ENCODE measurements at regions not wholly inside any gene's neighbourhood (a gene's known extent, or its start where the extent isn't known, plus 50 kb on each side); places are given as distances from the start of the nearest gene placed in this dataset.

GRCh38 chr4:31662951-31663350, 942.8 kb downstream of the PCDH7 start:
- no peaks in the 10 kb centered on the region for H3K4me1 ChIP-seq
- ATAC-seq (no peak), DNase-seq (no peak)
- H3K36me3 ChIP-seq = no peaks in the 10 kb centered on the region
- in situ Hi-C loops (cut with MboI; ENCODE audit: low sequenced_read_pairs in 4 of 4) = no loop called here
- no peaks in the 10 kb centered on the region for H3K27me3 ChIP-seq
- TF ChIP-seq, protein P1, sequence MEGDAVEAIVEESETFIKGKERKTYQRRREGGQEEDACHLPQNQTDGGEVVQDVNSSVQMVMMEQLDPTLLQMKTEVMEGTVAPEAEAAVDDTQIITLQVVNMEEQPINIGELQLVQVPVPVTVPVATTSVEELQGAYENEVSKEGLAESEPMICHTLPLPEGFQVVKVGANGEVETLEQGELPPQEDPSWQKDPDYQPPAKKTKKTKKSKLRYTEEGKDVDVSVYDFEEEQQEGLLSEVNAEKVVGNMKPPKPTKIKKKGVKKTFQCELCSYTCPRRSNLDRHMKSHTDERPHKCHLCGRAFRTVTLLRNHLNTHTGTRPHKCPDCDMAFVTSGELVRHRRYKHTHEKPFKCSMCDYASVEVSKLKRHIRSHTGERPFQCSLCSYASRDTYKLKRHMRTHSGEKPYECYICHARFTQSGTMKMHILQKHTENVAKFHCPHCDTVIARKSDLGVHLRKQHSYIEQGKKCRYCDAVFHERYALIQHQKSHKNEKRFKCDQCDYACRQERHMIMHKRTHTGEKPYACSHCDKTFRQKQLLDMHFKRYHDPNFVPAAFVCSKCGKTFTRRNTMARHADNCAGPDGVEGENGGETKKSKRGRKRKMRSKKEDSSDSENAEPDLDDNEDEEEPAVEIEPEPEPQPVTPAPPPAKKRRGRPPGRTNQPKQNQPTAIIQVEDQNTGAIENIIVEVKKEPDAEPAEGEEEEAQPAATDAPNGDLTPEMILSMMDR (IDR thresholded peaks at IDR 0.05 in 4 of 5, conservative IDR thresholded peaks at IDR 0.05 in 1 of 5) = no peak
- no peak for TF ChIP-seq POLR2A (IDR thresholded peaks at IDR 0.05)
- H3K4me3 ChIP-seq = no peak overlapping the region
- no peaks in the 10 kb centered on the region for H3K9me3 ChIP-seq
- intact Hi-C loops (cut with DNase I; ENCODE audit: low total_unique reads) = no loop called here
- H3K27ac ChIP-seq = no peak overlapping the region

- no peak overlapping the region for H3K4me3 ChIP-seq
- in situ Hi-C loops (cut with MboI; ENCODE audit: low sequenced_read_pairs in 4 of 4) = no loop called here
- no peak for ATAC-seq
- H3K27ac ChIP-seq = no peak overlapping the region
- no peaks in the 10 kb centered on the region for H3K36me3 ChIP-seq
- no peak for DNase-seq
- no peaks in the 10 kb centered on the region for H3K4me1 ChIP-seq
- H3K9me3 ChIP-seq = no peaks in the 10 kb centered on the region
- no peak for TF ChIP-seq POLR2A (IDR thresholded peaks at IDR 0.05)
- TF ChIP-seq, protein P1 (IDR thresholded peaks at IDR 0.05 in 4 of 5, conservative IDR thresholded peaks at IDR 0.05 in 1 of 5) = no peak
- intact Hi-C loops (cut with DNase I; ENCODE audit: low total_unique reads) = no loop called here
- no peaks in the 10 kb centered on the region for H3K27me3 ChIP-seq
These were observed 947.5 kb downstream of the PCDH7 start for GRCh38 chr4:31667686-31668085.

GRCh38 chr4:31674313-31674947, 954.3 kb downstream of the PCDH7 start:
- TF ChIP-seq, protein P1 (IDR thresholded peaks at IDR 0.05 in 4 of 5, conservative IDR thresholded peaks at IDR 0.05 in 1 of 5) = no peak
- no peak for TF ChIP-seq POLR2A (IDR thresholded peaks at IDR 0.05)
- Histone ChIP-seq H3K4me1 (no peaks in the 10 kb centered on the region), H3K36me3 (no peaks in the 10 kb centered on the region), H3K27ac (no peak overlapping the region), H3K9me3 (no peaks in the 10 kb centered on the region), H3K27me3 (no peaks in the 10 kb centered on the region), H3K4me3 (no peak overlapping the region)
- DNase-seq = no peak
- in situ Hi-C loops (cut with MboI; ENCODE audit: low sequenced_read_pairs in 4 of 4) = no loop called here
- intact Hi-C loops (cut with DNase I; ENCODE audit: low total_unique reads) = no loop called here
- no peak for ATAC-seq

GRCh38 chr4:31678356-31678755, 958.2 kb downstream of the PCDH7 start:
- no peaks in the 10 kb centered on the region for H3K36me3 ChIP-seq
- no peaks in the 10 kb centered on the region for H3K27me3 ChIP-seq
- H3K27ac ChIP-seq = no peak overlapping the region
- intact Hi-C loops (cut with DNase I; ENCODE audit: low total_unique reads) = no loop called here
- no peak overlapping the region for H3K4me3 ChIP-seq
- no peak for TF ChIP-seq POLR2A (IDR thresholded peaks at IDR 0.05)
- TF ChIP-seq, protein P1 (IDR thresholded peaks at IDR 0.05 in 4 of 5, conservative IDR thresholded peaks at IDR 0.05 in 1 of 5) = no peak
- no peak for ATAC-seq
- H3K9me3 ChIP-seq = no peaks in the 10 kb centered on the region
- H3K4me1 ChIP-seq = no peaks in the 10 kb centered on the region
- in situ Hi-C loops (cut with MboI; ENCODE audit: low sequenced_read_pairs in 4 of 4) = no loop called here
- no peak for DNase-seq

DNA sequence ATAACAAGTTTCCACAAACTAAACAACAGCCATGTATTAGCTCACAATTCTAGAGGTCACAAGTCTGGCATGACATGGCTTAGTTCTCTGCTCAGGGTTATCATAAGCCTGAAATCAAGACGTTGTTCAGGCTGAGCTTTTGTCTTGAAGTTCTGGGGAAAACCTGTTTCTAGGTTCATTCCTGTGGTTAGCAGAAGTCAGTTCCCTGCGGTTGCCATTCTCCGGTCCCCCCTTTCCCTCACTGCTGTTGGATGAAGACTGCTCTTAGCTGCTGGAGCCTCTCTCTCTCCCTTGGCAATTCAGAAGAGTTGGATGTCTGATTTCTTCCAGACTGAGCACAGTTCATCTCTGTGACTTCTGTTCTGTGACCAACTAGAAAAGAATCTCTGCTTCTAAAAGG, 962.6 kb downstream of the PCDH7 start:
- Histone ChIP-seq H3K36me3 (no peaks in the 10 kb centered on the region), H3K4me3 (no peak overlapping the region), H3K9me3 (no peaks in the 10 kb centered on the region), H3K27ac (no peak overlapping the region), H3K27me3 (no peaks in the 10 kb centered on the region), H3K4me1 (no peaks in the 10 kb centered on the region)
- TF ChIP-seq POLR2A (IDR thresholded peaks at IDR 0.05) = no peak
- TF ChIP-seq, protein P1 (IDR thresholded peaks at IDR 0.05 in 4 of 5, conservative IDR thresholded peaks at IDR 0.05 in 1 of 5) = no peak
- DNase-seq (no peak), ATAC-seq (no peak)
- in situ Hi-C loops (cut with MboI; ENCODE audit: low sequenced_read_pairs in 4 of 4) = no loop called here
- intact Hi-C loops (cut with DNase I; ENCODE audit: low total_unique reads) = no loop called here
